IMR-90 (cell line): ENCODE measurements at regions not wholly inside any gene's neighbourhood (a gene's known extent, or its start where the extent isn't known, plus 50 kb on each side); places are given as distances from the start of the nearest gene placed in this dataset.
A peak's percentile ranks its signal among the peaks of the same experiment; 100 is the strongest.

Experiments
- ATAC-seq: fragments of 200-7000 bp; cut with Tn5 transposase; 2 replicates; pipeline ENCODE4 v1.9.1; 2020; ENCODE audit warnings: low read depth, mild to moderate bottlenecking, moderate library complexity
- BruUV-seq: library from RNA; stranded (reverse); fragments of 400-500 nt; replicated peaks from 2 replicates; lab custom pipeline; 2021; lab: Mats Ljungman, UMichigan
- CTCF ChIA-PET: fragments of 300-600 bp; formaldehyde crosslinking; extraction: SDS; loops from one replicate; lab custom pipeline; 2021; ENCODE audit warnings: antibody characterized with exemption; lab: Yijun Ruan, JAX
- POLR2A ChIA-PET: fragments of 300-600 bp; sonication (Branson Sonifier 250); formaldehyde crosslinking; loops from one replicate; lab custom pipeline; 2022; ENCODE audit warnings: antibody characterized with exemption; ENCODE audit not compliant: unreplicated experiment; lab: Charles Lee
- DNase-seq: peaks from one replicate; pipeline ENCODE4 v3.0.0; 2013
- H2AFZ ChIP-seq: replicated peaks from 2 replicates; pipeline ENCODE3; 2013; ENCODE audit warnings: low read length, mild to moderate bottlenecking; ENCODE audit not compliant: poor library complexity
- H2AK5ac ChIP-seq: 2 replicates; pipeline ENCODE4 v1.6.1; 2013; ENCODE audit warnings: low read depth, low read length, inconsistent platforms
- H2AK9ac ChIP-seq: replicated peaks from 2 replicates; pipeline ENCODE3; 2013; ENCODE audit warnings: mild to moderate bottlenecking, low read depth, low read length, moderate library complexity; ENCODE audit not compliant: poor library complexity
- H2BK120ac ChIP-seq: 2 replicates; pipeline ENCODE4 v1.6.1; 2013; ENCODE audit warnings: low read depth, low read length, inconsistent platforms
- H2BK15ac ChIP-seq: 3 replicates; pipeline ENCODE4 v1.6.1; 2013; ENCODE audit warnings: low read depth, low read length, inconsistent platforms
- H2BK20ac ChIP-seq: 2 replicates; pipeline ENCODE4 v1.6.1; 2013; ENCODE audit warnings: low read depth, mild to moderate bottlenecking, inconsistent platforms, low read length, moderate library complexity
- H2BK5ac ChIP-seq: 2 replicates; pipeline ENCODE4 v1.6.1; 2013; ENCODE audit warnings: mild to moderate bottlenecking, low read depth, low read length, inconsistent platforms; ENCODE audit not compliant: poor library complexity, severe bottlenecking
- H3K14ac ChIP-seq: replicated peaks from 2 replicates; pipeline ENCODE4 v1.6.1; 2013; ENCODE audit warnings: low read depth, low read length, inconsistent platforms
- H3K18ac ChIP-seq: 2 replicates; pipeline ENCODE4 v1.6.1; 2013; ENCODE audit warnings: low read depth, low read length, control low read depth
- H3K23ac ChIP-seq: 2 replicates; pipeline ENCODE4 v1.6.1; 2013; ENCODE audit warnings: low read depth, low read length, inconsistent platforms
- H3K27ac ChIP-seq: 2 replicates; pipeline ENCODE4 v1.5.1; 2013; ENCODE audit warnings: mild to moderate bottlenecking, control low read depth, low read length; ENCODE audit not compliant: insufficient read depth
- H3K27me3 ChIP-seq: 2 replicates; pipeline ENCODE4 v1.6.1; 2013; ENCODE audit warnings: low read length; ENCODE audit not compliant: control insufficient read depth, insufficient read depth
- H3K36me3 ChIP-seq: 2 replicates; pipeline ENCODE4 v1.6.1; 2013; ENCODE audit warnings: low read length, mixed read lengths; ENCODE audit not compliant: control insufficient read depth, insufficient read depth
- H3K4ac ChIP-seq: 2 replicates; pipeline ENCODE4 v1.6.1; 2013; ENCODE audit warnings: low read depth, low read length, inconsistent platforms
- H3K4me1 ChIP-seq: 2 replicates; pipeline ENCODE4 v1.6.1; 2013; ENCODE audit warnings: low read length, mixed read lengths; ENCODE audit not compliant: control insufficient read depth, insufficient read depth
- H3K4me2 ChIP-seq: 2 replicates; pipeline ENCODE4 v1.6.1; 2013; ENCODE audit warnings: low read depth, mild to moderate bottlenecking, control low read depth, low read length, moderate library complexity
- H3K4me3 ChIP-seq: 2 replicates; pipeline ENCODE4 v1.5.1; 2013; ENCODE audit warnings: low read depth, mild to moderate bottlenecking, control low read depth, low read length, moderate library complexity; ENCODE audit not compliant: insufficient read depth
- H3K56ac ChIP-seq: 2 replicates; pipeline ENCODE4 v1.6.1; 2013; ENCODE audit warnings: low read length, inconsistent platforms; ENCODE audit not compliant: insufficient read depth; ENCODE audit errors: extremely low read depth
- H3K79me1 ChIP-seq, 2 experiments: 2 replicates each; pipeline ENCODE4 v1.6.1; 2013; ENCODE audit warnings: low read length in 2 of 2, inconsistent platforms in 1 of 2, low read depth in 1 of 2
- H3K9ac ChIP-seq: 2 replicates; pipeline ENCODE4 v1.6.1; 2013; ENCODE audit warnings: low read depth, low read length, control low read depth
- H3K9me1 ChIP-seq: 2 replicates; pipeline ENCODE4 v1.6.1; 2013; ENCODE audit warnings: low read length, inconsistent platforms; ENCODE audit not compliant: insufficient read depth
- H3K9me3 ChIP-seq: 2 replicates; pipeline ENCODE4 v1.6.1; 2013; ENCODE audit warnings: low read length; ENCODE audit not compliant: control insufficient read depth, insufficient read depth
- H4K20me1 ChIP-seq: 2 replicates; pipeline ENCODE4 v1.6.1; 2013; ENCODE audit warnings: low read length, inconsistent platforms; ENCODE audit not compliant: insufficient read depth
- H4K5ac ChIP-seq: 2 replicates; pipeline ENCODE4 v1.6.1; 2013; ENCODE audit warnings: mild to moderate bottlenecking, low read depth, low read length, control low read depth
- H4K8ac ChIP-seq, 2 experiments: 2 replicates each; pipeline ENCODE4 v1.6.1; 2013; ENCODE audit warnings: low read depth in 2 of 2, low read length in 2 of 2, control low read depth in 1 of 2, inconsistent platforms in 1 of 2
- H4K91ac ChIP-seq: 2 replicates; pipeline ENCODE4 v1.6.1; 2013; ENCODE audit warnings: low read depth, low read length, inconsistent platforms; ENCODE audit not compliant: insufficient read depth
- BHLHE40 ChIP-seq: fragments of 150-350 bp; IDR thresholded peaks from 2 replicates; pipeline ENCODE4 v1.6.1; 2016; ENCODE audit warnings: mild to moderate bottlenecking, low read depth, low read length
- CEBPB ChIP-seq: IDR thresholded peaks from 2 replicates; pipeline ENCODE4 v1.6.1; 2012; ENCODE audit warnings: low read depth, low read length, improper control_type of control experiment
- CHD1 ChIP-seq: IDR thresholded peaks from 2 replicates; pipeline ENCODE4 v1.6.1; 2012; ENCODE audit warnings: low read depth, low read length, improper control_type of control experiment
- FOS ChIP-seq: fragments of 150-350 bp; IDR thresholded peaks from 2 replicates; pipeline ENCODE4 v1.6.1; 2016; ENCODE audit warnings: low read depth, low read length
- MAFK ChIP-seq: IDR thresholded peaks from 2 replicates; pipeline ENCODE4 v1.6.1; 2012; ENCODE audit warnings: low read depth, low read length, improper control_type of control experiment
- NFE2L2 ChIP-seq: fragments of 150-350 bp; IDR thresholded peaks from 2 replicates; pipeline ENCODE4 v1.6.1; 2016; ENCODE audit warnings: low read depth, mild to moderate bottlenecking, low read length
- POLR2A ChIP-seq: IDR thresholded peaks from 2 replicates; pipeline ENCODE4 v1.6.1; 2012; ENCODE audit warnings: mild to moderate bottlenecking, low read depth, low read length
- RAD21 ChIP-seq: IDR thresholded peaks from 2 replicates; pipeline ENCODE4 v1.6.1; 2012; ENCODE audit warnings: low read length, improper control_type of control experiment
- RCOR1 ChIP-seq: IDR thresholded peaks from 2 replicates; pipeline ENCODE4 v1.6.1; 2012; ENCODE audit warnings: mild to moderate bottlenecking, low read length, improper control_type of control experiment; ENCODE audit not compliant: insufficient replicate concordance
- SMC3 ChIP-seq: fragments of 150-350 bp; IDR thresholded peaks from 2 replicates; pipeline ENCODE4 v1.6.1; 2016; ENCODE audit warnings: low read depth, mild to moderate bottlenecking, antibody characterized with exemption, low read length, moderate library complexity
- WGBS, 2 experiments: methylation state at CpG; one replicate each; pipeline versions ENCODE4 v1.1.5 to v1.1.7; 2013; ENCODE audit warnings: missing lambda C conversion rate in 2 of 2; ENCODE audit not compliant: insufficient read length in 1 of 2; ENCODE audit errors: extremely low coverage in 2 of 2; 5-methylcytosine and 5-hydroxymethylcytosine counted together
- dilution Hi-C: fragments of 300-500 bp; cut with HindIII; formaldehyde crosslinking; loops from one replicate; pipeline ENCODE4 v1.14.3; 2018; ENCODE audit warnings: low sequenced_read_pairs; ENCODE audit not compliant: unreplicated experiment
- in situ Hi-C: fragments of 300-500 bp; cut with MboI; formaldehyde crosslinking; loops from 3 replicates; pipeline ENCODE4 v1.14.3; 2019; ENCODE audit warnings: low sequenced_read_pairs, inconsistent platforms, mixed read lengths
- intact Hi-C: fragments of 100-400 bp; cut with micrococcal nuclease; formaldehyde crosslinking; loops from 2 replicates; pipeline ENCODE4 v1.10.0; 2022
- TF ChIP-seq, protein P1 (sequence below): fragments of 150-350 bp; IDR thresholded peaks from 2 replicates; pipeline ENCODE4 v1.6.1; 2017; ENCODE audit warnings: mild to moderate bottlenecking, antibody characterized with exemption, low read length, low read depth

DNA sequence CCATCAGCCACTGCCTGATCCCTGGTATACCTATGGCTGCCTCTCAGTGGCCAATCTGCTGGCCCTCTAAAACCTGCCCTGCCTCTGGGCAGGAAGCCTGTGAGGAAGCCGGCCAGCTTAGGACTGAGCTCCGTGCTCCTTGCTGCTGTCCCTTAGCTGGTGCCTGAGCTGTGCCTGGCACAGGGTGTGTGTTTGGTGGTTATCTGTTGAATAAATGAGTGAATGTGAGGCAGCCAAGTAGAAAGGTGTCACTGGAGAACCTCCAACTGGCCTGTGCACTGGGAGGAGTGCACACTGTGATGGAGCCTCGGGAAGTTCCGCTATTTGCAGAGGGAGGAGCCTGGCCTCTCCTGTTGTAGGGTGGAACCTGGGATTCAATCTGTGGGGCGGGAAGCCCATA, 63.4 kb upstream of the STUM start:
- in situ Hi-C loops: no loop called here
- Histone ChIP-seq H4K8ac (no peak overlapping the region), H2AFZ (peak overlapping the region; percentile 38), H3K36me3 (no peaks in the 10 kb centered on the region), H3K4me2 (no peak overlapping the region), H3K4me1 (no peaks in the 10 kb centered on the region), H3K4ac (no peak overlapping the region), H3K79me1 (no peaks in the 10 kb centered on the region), H3K9me3 (no peaks in the 10 kb centered on the region), H4K5ac (no peak overlapping the region), H2BK15ac (no peak overlapping the region), H2AK9ac (no peak overlapping the region), H2BK20ac (no peak overlapping the region), H3K9me1 (no peaks in the 10 kb centered on the region), H3K4me3 (no peak overlapping the region), H3K27ac (no peak overlapping the region), H2BK5ac (no peak overlapping the region), H3K9ac (no peak overlapping the region), H3K14ac (no peak overlapping the region), H3K23ac (no peak overlapping the region), H2BK120ac (no peak overlapping the region), H3K27me3 (peaks cover 51% of the 10 kb centered on the region), H2AK5ac (no peak overlapping the region), H4K91ac (no peak overlapping the region), H4K20me1 (no peaks in the 10 kb centered on the region), H3K18ac (no peak overlapping the region), H3K56ac (no peak overlapping the region)
- intact Hi-C loops: no loop called here
- BruUV-seq: no TSS peak
- no peak for TF ChIP-seq POLR2A
- no peak for TF ChIP-seq SMC3
- TF ChIP-seq BHLHE40: no peak
- TF ChIP-seq MAFK: no peak
- no peak for TF ChIP-seq RCOR1
- TF ChIP-seq CEBPB: no peak
- TF ChIP-seq RAD21: no peak
- TF ChIP-seq, protein P1, sequence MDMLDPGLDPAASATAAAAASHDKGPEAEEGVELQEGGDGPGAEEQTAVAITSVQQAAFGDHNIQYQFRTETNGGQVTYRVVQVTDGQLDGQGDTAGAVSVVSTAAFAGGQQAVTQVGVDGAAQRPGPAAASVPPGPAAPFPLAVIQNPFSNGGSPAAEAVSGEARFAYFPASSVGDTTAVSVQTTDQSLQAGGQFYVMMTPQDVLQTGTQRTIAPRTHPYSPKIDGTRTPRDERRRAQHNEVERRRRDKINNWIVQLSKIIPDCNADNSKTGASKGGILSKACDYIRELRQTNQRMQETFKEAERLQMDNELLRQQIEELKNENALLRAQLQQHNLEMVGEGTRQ: no peak
- TF ChIP-seq NFE2L2: no peak
- TF ChIP-seq CHD1: no peak
- no peak for TF ChIP-seq FOS
- ATAC-seq: no peak
- ChIA-PET POLR2A (no interaction called here), CTCF (interaction anchor here (0.5 to 0.6 kb wide), 2 partner anchors 9 to 303 kb away, joined by 3 read pairs; no protein-coding TSS in a partner anchor)
- WGBS, 2 experiments: 48% methylated on average over 2 of the region's 5 CpGs; no CpG with 5 or more reads in 1 of the 2 experiments
- dilution Hi-C loops: no loop called here
- DNase-seq: no peak
